Stimulated activated CD8-positive, alpha-beta memory T cell treated with anti-CD3 and anti-CD28 coated beads, Interleukin-15, amount 100 ng/mL, for 4 hours (primary cell): ENCODE measurements at regions not wholly inside any gene's neighbourhood (a gene's known extent, or its start where the extent isn't known, plus 50 kb on each side); places are given as distances from the start of the nearest gene placed in this dataset.

Experiments
- DNase-seq, 2 donors: peaks; one replicate each; pipeline ENCODE4 v3.0.0-alpha.2; 2020; ENCODE audit warnings: low read depth in 2 of 2

- no peak for DNase-seq
Measured at GRCh38 chr16:86910161-86910769, 331.9 kb downstream of the FOXL1 start.

- DNase-seq: no peak
Measured at GRCh38 chr16:86911437-86911958, 333.1 kb downstream of the FOXL1 start.

GRCh38 chr16:86913886-86914285 is 335.5 kb downstream of the FOXL1 start:
- no peak for DNase-seq

GRCh38 chr16:86914876-86915717 is 336.7 kb downstream of the FOXL1 start:
- no peak for DNase-seq

GRCh38 chr16:86917471-86918365 is 339.4 kb downstream of the FOXL1 start:
- no peak for DNase-seq

- no peak for DNase-seq
Measured at GRCh38 chr16:86918637-86919036, 340.3 kb downstream of the FOXL1 start.

GRCh38 chr16:86919078-86919477 is 340.7 kb downstream of the FOXL1 start:
- DNase-seq: no peak

GRCh38 chr16:86919578-86920305 is 341.4 kb downstream of the FOXL1 start:
- DNase-seq: no peak

GRCh38 chr16:86921289-86921688 is 342.9 kb downstream of the FOXL1 start:
- DNase-seq: no peak

GRCh38 chr16:86922311-86922710 is 344.0 kb downstream of the FOXL1 start:
- no peak for DNase-seq

GRCh38 chr16:86923656-86924055 is 345.3 kb downstream of the FOXL1 start:
- DNase-seq: no peak

GRCh38 chr16:86924537-86924936 is 346.2 kb downstream of the FOXL1 start:
- no peak for DNase-seq

- no peak for DNase-seq
Measured at GRCh38 chr16:86925067-86925791, 346.9 kb downstream of the FOXL1 start.

- no peak for DNase-seq
Measured at GRCh38 chr16:86926181-86927094, 348.1 kb downstream of the FOXL1 start.

- DNase-seq: no peak
Measured at GRCh38 chr16:86927699-86928098, 349.4 kb downstream of the FOXL1 start.

GRCh38 chr16:86928523-86929011 is 350.2 kb downstream of the FOXL1 start:
- DNase-seq: no peak

- no peak for DNase-seq
Measured at GRCh38 chr16:86929057-86929871, 350.9 kb downstream of the FOXL1 start.

- no peak for DNase-seq
Measured at GRCh38 chr16:86930001-86930400, 351.7 kb downstream of the FOXL1 start.
